Heart right ventricle (tissue), 16 donors: ENCODE measurements at regions not wholly inside any gene's neighbourhood (a gene's known extent, or its start where the extent isn't known, plus 50 kb on each side); places are given as distances from the start of the nearest gene placed in this dataset.

Experiments
- ATAC-seq, 8 donors: fragments of 200-7000 bp; cut with Tn5 transposase; one replicate each; pipeline ENCODE4 v1.9.1; 2020; ENCODE audit warnings: mild to moderate bottlenecking in 8 of 8, moderate library complexity in 8 of 8, moderate number of reproducible peaks in 1 of 8
- DNase-seq, 2 donors: peaks; one replicate each; pipeline ENCODE4 v3.0.0-alpha.2; 2020
- H3K27ac ChIP-seq, 10 donors: fragments of 200-600 bp; sonication (generic) in 2 of 10; one replicate each; pipeline versions ENCODE4 v1.5.0 to v1.8.0; 2020 to 2022; ENCODE audit warnings: mild to moderate bottlenecking in 3 of 10
- H3K27me3 ChIP-seq, 7 donors: fragments of 200-600 bp; one replicate each; pipeline ENCODE4 v1.8.0; 2021 to 2022; ENCODE audit warnings: mild to moderate bottlenecking in 2 of 7
- H3K36me3 ChIP-seq, 9 donors: fragments of 200-600 bp; sonication (generic) in 1 of 9; one replicate each; pipeline versions ENCODE4 v1.5.0 to v1.8.0; 2020 to 2022; ENCODE audit warnings: mild to moderate bottlenecking in 2 of 9
- H3K4me1 ChIP-seq, 9 donors: fragments of 200-600 bp; sonication (generic) in 1 of 9; one replicate each; pipeline versions ENCODE4 v1.5.0 to v1.8.0; 2020 to 2022; ENCODE audit warnings: mild to moderate bottlenecking in 4 of 9
- H3K4me3 ChIP-seq, 10 donors: fragments of 200-600 bp; sonication (generic) in 2 of 10; one replicate each; pipeline versions ENCODE4 v1.5.0 to v1.8.0; 2020 to 2022; ENCODE audit warnings: mild to moderate bottlenecking in 7 of 10, moderate library complexity in 2 of 10
- H3K9me3 ChIP-seq, 11 donors: fragments of 200-600 bp in 10 of 11; sonication (generic) in 2 of 11; one replicate each; pipeline versions ENCODE4 v1.5.0 to v1.8.0; 2013 to 2022; ENCODE audit warnings: mild to moderate bottlenecking in 2 of 11, control low read depth in 1 of 11, moderate library complexity in 1 of 11
- WGBS, 2 donors: extraction: QIAGEN DNeasy Blood & Tissue Kit; methylation state at CpG; one replicate each; pipeline ENCODE4 v1.1.7; 2013; ENCODE audit warnings: inconsistent platforms in 1 of 2; 5-methylcytosine and 5-hydroxymethylcytosine counted together
- intact Hi-C, 10 donors: fragments of 100-400 bp; cut with DNase I; formaldehyde crosslinking; loops; one replicate each; pipeline versions ENCODE4 v1.11.1 to v1.14.2; 2022
- TF ChIP-seq, protein P1 (sequence below), 9 donors: fragments of 200-600 bp; sonication (generic) in 2 of 9; IDR thresholded peaks; one replicate each; pipeline versions ENCODE4 v1.5.0 to v1.8.0; 2021 to 2022; ENCODE audit warnings: antibody characterized with exemption in 9 of 9, mild to moderate bottlenecking in 5 of 9, moderate library complexity in 1 of 9
- donor health status: Arrhythmogenic right ventricular cardiomyopathy.
- donor health status: ischemic (EF 13 %, LVEDD 7.1; RV severe dilation, severe dysfunction).
- donor health status: healthy with polysubstance abuse.
- donor health status: DM: no; HTN: yes; CAD: no.
- donor health status: DM: no; HTN: no; CAD: no.
- donor health status: ischemic (EF 25% LVEDD 6.9; RV normal size, moderate dysfunction).
- donor health status: ischemic (EF 25% LVEDD 5.7; RV mildly dilated, moderate dysfunction).
- donor health status: healthy.
- donor health status: DM: yes; HTN: yes; CAD: no.
- donor health status: Ischemic cardiomyopathy.
- donor health status: ischemic (EF 35%, LVEDD 5.7; RV mildly dilated, moderate dysfunction).
- donor health status: nonischemic (EF 11% LVEDD 7.7; RV severe dilation, severe dysfunction).
- donor health status: DM: yes; HTN: yes; CAD: no.
- donor health status: PGD.
- donor health status: ischemic (EF 29% LVEDD 5.4; RV normal size, mild dysfunction).
- donor health status: nonischemic (EF 23%, LVEDD 6.1; RV moderate dilation, normal function).

GRCh38 chr4:156497486-156497885 lies 474.1 kb downstream of the PDGFC start:
- DNase-seq (no peak), ATAC-seq (no peak)
- H3K27ac ChIP-seq = no peak overlapping the region
- no peaks in the 10 kb centered on the region for H3K36me3 ChIP-seq
- no peak overlapping the region for H3K4me3 ChIP-seq
- H3K4me1 ChIP-seq = no peaks in the 10 kb centered on the region
- TF ChIP-seq, protein P1, sequence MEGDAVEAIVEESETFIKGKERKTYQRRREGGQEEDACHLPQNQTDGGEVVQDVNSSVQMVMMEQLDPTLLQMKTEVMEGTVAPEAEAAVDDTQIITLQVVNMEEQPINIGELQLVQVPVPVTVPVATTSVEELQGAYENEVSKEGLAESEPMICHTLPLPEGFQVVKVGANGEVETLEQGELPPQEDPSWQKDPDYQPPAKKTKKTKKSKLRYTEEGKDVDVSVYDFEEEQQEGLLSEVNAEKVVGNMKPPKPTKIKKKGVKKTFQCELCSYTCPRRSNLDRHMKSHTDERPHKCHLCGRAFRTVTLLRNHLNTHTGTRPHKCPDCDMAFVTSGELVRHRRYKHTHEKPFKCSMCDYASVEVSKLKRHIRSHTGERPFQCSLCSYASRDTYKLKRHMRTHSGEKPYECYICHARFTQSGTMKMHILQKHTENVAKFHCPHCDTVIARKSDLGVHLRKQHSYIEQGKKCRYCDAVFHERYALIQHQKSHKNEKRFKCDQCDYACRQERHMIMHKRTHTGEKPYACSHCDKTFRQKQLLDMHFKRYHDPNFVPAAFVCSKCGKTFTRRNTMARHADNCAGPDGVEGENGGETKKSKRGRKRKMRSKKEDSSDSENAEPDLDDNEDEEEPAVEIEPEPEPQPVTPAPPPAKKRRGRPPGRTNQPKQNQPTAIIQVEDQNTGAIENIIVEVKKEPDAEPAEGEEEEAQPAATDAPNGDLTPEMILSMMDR (IDR thresholded peaks at IDR 0.05) = no peak
- no peaks in the 10 kb centered on the region for H3K9me3 ChIP-seq
- WGBS, 2 donors = 88 to 92% methylated on average over 6 of the region's 6 CpGs
- H3K27me3 ChIP-seq = no peaks in the 10 kb centered on the region
- intact Hi-C loops = no loop called here

GRCh38 chr4:156496797-156497196 lies 474.8 kb downstream of the PDGFC start:
- DNase-seq = no peak
- intact Hi-C loops = no loop called here
- no peak overlapping the region for H3K4me3 ChIP-seq
- no peaks in the 10 kb centered on the region for H3K36me3 ChIP-seq
- ATAC-seq = no peak
- H3K4me1 ChIP-seq = no peaks in the 10 kb centered on the region
- no peaks in the 10 kb centered on the region for H3K27me3 ChIP-seq
- H3K27ac ChIP-seq = no peak overlapping the region
- no peaks in the 10 kb centered on the region for H3K9me3 ChIP-seq
- WGBS, 2 donors = 61 to 72% methylated on average over 3 of the region's 3 CpGs
- TF ChIP-seq, protein P1 (IDR thresholded peaks at IDR 0.05) = no peak

DNA sequence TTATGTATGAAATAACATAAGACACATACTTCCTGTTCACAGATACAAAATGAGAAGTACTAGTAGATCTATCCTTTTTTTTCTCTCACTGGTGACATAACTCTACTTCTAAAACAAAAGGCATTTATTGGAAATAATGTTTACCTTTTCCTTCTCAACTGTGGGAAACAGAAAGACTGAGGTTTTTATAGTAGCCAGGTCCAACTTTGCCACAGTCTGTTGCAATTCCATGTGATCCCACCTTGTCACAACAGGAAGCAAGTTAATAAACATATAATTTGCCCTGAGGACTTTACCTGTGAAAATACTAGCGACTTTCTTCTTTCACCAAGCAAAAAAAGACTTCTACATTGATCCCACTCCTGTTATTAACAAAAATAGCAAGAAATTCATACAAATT lies 475.8 kb downstream of the PDGFC start:
- WGBS, 2 donors = 56 to 57% methylated on average over 1 of the region's 1 CpG
- ATAC-seq = no peak
- TF ChIP-seq, protein P1 (IDR thresholded peaks at IDR 0.05) = no peak

DNA sequence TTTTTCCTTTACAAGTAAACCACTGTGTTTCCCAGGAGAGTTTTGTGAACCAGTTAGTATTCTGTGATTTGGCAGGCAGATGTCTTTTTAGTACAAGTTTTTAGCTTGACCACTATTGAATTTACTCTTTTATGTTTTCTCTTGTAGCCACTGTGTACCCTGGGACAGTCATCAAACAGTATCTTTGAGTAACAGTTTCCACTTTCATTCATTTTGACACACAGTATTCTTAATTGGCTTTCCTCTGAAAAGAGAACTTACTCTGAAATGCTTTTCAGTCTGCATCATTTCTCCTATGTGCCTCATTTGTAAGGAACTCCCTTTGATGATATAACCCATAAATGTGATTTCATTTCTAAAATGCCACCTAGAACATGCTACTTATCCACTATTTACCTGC lies 476.5 kb downstream of the PDGFC start:
- TF ChIP-seq, protein P1 (IDR thresholded peaks at IDR 0.05) = no peak
- no peaks in the 10 kb centered on the region for H3K27me3 ChIP-seq
- intact Hi-C loops = no loop called here
- ATAC-seq (no peak), DNase-seq (no peak)
- no peaks in the 10 kb centered on the region for H3K9me3 ChIP-seq
- no peak overlapping the region for H3K4me3 ChIP-seq
- no peak overlapping the region for H3K27ac ChIP-seq
- no peaks in the 10 kb centered on the region for H3K4me1 ChIP-seq
- no peaks in the 10 kb centered on the region for H3K36me3 ChIP-seq

More for the DNA sequence above, 475.8 kb downstream of the PDGFC start:
- H3K4me3 ChIP-seq = no peak overlapping the region
- no peak overlapping the region for H3K27ac ChIP-seq
- no peaks in the 10 kb centered on the region for H3K27me3 ChIP-seq
- DNase-seq = no peak
- no peaks in the 10 kb centered on the region for H3K36me3 ChIP-seq
- intact Hi-C loops = no loop called here
- no peaks in the 10 kb centered on the region for H3K9me3 ChIP-seq
- H3K4me1 ChIP-seq = no peaks in the 10 kb centered on the region

GRCh38 chr4:156493858-156494257 lies 477.7 kb downstream of the PDGFC start:
- 52 to 59% methylated on average over 3 of the region's 3 CpGs for WGBS, 2 donors
- ATAC-seq (no peak), DNase-seq (no peak)
- Histone ChIP-seq H3K4me1 (no peaks in the 10 kb centered on the region), H3K9me3 (no peaks in the 10 kb centered on the region), H3K4me3 (no peak overlapping the region), H3K36me3 (no peaks in the 10 kb centered on the region), H3K27me3 (no peaks in the 10 kb centered on the region), H3K27ac (no peak overlapping the region)
- TF ChIP-seq, protein P1 (IDR thresholded peaks at IDR 0.05) = no peak
- intact Hi-C loops = no loop called here
